ENCODE measurements at regions not wholly inside any gene's neighbourhood (a gene's known extent, or its start where the extent isn't known, plus 50 kb on each side); places are given as distances from the start of the nearest gene placed in this dataset.

DNA sequence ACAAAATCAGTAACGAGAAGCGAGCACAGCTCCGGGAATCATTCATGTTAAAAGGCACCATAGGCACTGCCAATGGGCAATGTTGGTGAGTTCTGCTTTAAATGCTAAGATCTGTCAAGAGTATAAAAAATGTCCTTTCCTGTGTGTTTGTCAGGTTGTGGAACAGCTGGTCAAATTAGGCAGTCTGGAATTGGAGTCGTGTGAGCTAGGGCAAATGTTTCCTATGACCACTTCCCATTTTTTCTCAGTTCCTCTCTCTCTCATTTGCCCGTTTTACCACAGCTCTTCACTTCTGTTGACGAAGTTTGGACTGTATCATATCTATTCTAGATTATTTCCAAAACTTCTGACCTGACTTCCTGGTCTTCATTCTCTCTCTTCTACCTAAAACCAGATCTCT is 60.8 kb upstream of the GOLIM4 start:
- no peak for ATAC-seq
- H3K9me3 Mint-ChIP-seq: peaks cover 26% of the 10 kb centered on the region

More for the DNA sequence above, 60.8 kb upstream of the GOLIM4 start:
- no peak overlapping the region for H3K27ac Mint-ChIP-seq
- DNase-seq (ENCODE audit: low spot score): no peak
- TF ChIP-seq EZH2phosphoT487 (IDR thresholded peaks at IDR 0.05; ENCODE audit: unreplicated experiment) (no peak), EZH2 (IDR thresholded peaks at IDR 0.05; ENCODE audit: low read depth, unreplicated experiment) (no peak), STAT1 (IDR thresholded peaks at IDR 0.05; ENCODE audit: unreplicated experiment) (no peak), JUNB (IDR thresholded peaks at IDR 0.05; ENCODE audit: unreplicated experiment) (no peak), NANOG (IDR thresholded peaks at IDR 0.05; ENCODE audit: borderline replicate concordance) (no peak), ZNF114 (CRISPR knock-in tag; IDR thresholded peaks at IDR 0.05) (no peak), ZNF331 (CRISPR knock-in tag; IDR thresholded peaks at IDR 0.05; ENCODE audit: low read depth) (no peak), CREB1 (CRISPR knock-in tag; IDR thresholded peaks at IDR 0.05; ENCODE audit: low read depth) (no peak), POLR2AphosphoS5 (IDR thresholded peaks at IDR 0.05; ENCODE audit: low read depth) (no peak)
- TF ChIP-seq, protein P1, sequence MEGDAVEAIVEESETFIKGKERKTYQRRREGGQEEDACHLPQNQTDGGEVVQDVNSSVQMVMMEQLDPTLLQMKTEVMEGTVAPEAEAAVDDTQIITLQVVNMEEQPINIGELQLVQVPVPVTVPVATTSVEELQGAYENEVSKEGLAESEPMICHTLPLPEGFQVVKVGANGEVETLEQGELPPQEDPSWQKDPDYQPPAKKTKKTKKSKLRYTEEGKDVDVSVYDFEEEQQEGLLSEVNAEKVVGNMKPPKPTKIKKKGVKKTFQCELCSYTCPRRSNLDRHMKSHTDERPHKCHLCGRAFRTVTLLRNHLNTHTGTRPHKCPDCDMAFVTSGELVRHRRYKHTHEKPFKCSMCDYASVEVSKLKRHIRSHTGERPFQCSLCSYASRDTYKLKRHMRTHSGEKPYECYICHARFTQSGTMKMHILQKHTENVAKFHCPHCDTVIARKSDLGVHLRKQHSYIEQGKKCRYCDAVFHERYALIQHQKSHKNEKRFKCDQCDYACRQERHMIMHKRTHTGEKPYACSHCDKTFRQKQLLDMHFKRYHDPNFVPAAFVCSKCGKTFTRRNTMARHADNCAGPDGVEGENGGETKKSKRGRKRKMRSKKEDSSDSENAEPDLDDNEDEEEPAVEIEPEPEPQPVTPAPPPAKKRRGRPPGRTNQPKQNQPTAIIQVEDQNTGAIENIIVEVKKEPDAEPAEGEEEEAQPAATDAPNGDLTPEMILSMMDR (conservative IDR thresholded peaks at IDR 0.05; ENCODE audit: low read depth in 2 of 2): no peak
- TF ChIP-seq, protein P2, sequence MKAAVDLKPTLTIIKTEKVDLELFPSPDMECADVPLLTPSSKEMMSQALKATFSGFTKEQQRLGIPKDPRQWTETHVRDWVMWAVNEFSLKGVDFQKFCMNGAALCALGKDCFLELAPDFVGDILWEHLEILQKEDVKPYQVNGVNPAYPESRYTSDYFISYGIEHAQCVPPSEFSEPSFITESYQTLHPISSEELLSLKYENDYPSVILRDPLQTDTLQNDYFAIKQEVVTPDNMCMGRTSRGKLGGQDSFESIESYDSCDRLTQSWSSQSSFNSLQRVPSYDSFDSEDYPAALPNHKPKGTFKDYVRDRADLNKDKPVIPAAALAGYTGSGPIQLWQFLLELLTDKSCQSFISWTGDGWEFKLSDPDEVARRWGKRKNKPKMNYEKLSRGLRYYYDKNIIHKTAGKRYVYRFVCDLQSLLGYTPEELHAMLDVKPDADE (IDR thresholded peaks at IDR 0.05): no peak
- TF ChIP-seq, protein P3, sequence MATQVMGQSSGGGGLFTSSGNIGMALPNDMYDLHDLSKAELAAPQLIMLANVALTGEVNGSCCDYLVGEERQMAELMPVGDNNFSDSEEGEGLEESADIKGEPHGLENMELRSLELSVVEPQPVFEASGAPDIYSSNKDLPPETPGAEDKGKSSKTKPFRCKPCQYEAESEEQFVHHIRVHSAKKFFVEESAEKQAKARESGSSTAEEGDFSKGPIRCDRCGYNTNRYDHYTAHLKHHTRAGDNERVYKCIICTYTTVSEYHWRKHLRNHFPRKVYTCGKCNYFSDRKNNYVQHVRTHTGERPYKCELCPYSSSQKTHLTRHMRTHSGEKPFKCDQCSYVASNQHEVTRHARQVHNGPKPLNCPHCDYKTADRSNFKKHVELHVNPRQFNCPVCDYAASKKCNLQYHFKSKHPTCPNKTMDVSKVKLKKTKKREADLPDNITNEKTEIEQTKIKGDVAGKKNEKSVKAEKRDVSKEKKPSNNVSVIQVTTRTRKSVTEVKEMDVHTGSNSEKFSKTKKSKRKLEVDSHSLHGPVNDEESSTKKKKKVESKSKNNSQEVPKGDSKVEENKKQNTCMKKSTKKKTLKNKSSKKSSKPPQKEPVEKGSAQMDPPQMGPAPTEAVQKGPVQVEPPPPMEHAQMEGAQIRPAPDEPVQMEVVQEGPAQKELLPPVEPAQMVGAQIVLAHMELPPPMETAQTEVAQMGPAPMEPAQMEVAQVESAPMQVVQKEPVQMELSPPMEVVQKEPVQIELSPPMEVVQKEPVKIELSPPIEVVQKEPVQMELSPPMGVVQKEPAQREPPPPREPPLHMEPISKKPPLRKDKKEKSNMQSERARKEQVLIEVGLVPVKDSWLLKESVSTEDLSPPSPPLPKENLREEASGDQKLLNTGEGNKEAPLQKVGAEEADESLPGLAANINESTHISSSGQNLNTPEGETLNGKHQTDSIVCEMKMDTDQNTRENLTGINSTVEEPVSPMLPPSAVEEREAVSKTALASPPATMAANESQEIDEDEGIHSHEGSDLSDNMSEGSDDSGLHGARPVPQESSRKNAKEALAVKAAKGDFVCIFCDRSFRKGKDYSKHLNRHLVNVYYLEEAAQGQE (IDR thresholded peaks at IDR 0.05; ENCODE audit: unreplicated experiment): no peak
- TF ChIP-seq, protein P4, sequence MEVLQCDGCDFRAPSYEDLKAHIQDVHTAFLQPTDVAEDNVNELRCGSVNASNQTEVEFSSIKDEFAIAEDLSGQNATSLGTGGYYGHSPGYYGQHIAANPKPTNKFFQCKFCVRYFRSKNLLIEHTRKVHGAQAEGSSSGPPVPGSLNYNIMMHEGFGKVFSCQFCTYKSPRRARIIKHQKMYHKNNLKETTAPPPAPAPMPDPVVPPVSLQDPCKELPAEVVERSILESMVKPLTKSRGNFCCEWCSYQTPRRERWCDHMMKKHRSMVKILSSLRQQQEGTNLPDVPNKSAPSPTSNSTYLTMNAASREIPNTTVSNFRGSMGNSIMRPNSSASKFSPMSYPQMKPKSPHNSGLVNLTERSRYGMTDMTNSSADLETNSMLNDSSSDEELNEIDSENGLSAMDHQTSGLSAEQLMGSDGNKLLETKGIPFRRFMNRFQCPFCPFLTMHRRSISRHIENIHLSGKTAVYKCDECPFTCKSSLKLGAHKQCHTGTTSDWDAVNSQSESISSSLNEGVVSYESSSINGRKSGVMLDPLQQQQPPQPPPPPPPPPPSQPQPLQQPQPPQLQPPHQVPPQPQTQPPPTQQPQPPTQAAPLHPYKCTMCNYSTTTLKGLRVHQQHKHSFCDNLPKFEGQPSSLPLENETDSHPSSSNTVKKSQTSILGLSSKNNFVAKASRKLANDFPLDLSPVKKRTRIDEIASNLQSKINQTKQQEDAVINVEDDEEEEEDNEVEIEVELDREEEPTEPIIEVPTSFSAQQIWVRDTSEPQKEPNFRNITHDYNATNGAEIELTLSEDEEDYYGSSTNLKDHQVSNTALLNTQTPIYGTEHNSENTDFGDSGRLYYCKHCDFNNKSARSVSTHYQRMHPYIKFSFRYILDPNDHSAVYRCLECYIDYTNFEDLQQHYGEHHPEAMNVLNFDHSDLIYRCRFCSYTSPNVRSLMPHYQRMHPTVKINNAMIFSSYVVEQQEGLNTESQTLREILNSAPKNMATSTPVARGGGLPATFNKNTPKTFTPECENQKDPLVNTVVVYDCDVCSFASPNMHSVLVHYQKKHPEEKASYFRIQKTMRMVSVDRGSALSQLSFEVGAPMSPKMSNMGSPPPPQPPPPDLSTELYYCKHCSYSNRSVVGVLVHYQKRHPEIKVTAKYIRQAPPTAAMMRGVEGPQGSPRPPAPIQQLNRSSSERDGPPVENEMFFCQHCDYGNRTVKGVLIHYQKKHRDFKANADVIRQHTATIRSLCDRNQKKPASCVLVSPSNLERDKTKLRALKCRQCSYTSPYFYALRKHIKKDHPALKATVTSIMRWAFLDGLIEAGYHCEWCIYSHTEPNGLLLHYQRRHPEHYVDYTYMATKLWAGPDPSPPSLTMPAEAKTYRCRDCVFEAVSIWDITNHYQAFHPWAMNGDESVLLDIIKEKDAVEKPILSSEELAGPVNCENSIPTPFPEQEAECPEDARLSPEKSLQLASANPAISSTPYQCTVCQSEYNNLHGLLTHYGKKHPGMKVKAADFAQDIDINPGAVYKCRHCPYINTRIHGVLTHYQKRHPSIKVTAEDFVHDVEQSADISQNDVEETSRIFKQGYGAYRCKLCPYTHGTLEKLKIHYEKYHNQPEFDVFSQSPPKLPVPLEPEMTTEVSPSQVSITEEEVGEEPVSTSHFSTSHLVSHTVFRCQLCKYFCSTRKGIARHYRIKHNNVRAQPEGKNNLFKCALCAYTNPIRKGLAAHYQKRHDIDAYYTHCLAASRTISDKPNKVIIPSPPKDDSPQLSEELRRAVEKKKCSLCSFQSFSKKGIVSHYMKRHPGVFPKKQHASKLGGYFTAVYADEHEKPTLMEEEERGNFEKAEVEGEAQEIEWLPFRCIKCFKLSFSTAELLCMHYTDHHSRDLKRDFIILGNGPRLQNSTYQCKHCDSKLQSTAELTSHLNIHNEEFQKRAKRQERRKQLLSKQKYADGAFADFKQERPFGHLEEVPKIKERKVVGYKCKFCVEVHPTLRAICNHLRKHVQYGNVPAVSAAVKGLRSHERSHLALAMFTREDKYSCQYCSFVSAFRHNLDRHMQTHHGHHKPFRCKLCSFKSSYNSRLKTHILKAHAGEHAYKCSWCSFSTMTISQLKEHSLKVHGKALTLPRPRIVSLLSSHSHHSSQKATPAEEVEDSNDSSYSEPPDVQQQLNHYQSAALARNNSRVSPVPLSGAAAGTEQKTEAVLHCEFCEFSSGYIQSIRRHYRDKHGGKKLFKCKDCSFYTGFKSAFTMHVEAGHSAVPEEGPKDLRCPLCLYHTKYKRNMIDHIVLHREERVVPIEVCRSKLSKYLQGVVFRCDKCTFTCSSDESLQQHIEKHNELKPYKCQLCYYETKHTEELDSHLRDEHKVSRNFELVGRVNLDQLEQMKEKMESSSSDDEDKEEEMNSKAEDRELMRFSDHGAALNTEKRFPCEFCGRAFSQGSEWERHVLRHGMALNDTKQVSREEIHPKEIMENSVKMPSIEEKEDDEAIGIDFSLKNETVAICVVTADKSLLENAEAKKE (CRISPR knock-in tag; IDR thresholded peaks at IDR 0.05): no peak
- Histone ChIP-seq H4K20me1 (replicated peaks; ENCODE audit: insufficient read depth) (no peaks in the 10 kb centered on the region), H2AFZ (no peak overlapping the region), H3K27ac (ENCODE audit: low read depth) (no peak overlapping the region), H3K36me3 (ENCODE audit: insufficient read depth) (no peaks in the 10 kb centered on the region), H3K4me3 (no peak overlapping the region), H3K79me2 (replicated peaks; ENCODE audit: insufficient read depth) (no peaks in the 10 kb centered on the region), H3K27me3 (ENCODE audit: insufficient read depth) (no peaks in the 10 kb centered on the region), H3K4me1 (ENCODE audit: insufficient read depth) (no peaks in the 10 kb centered on the region), H3K9me2 (ENCODE audit: insufficient read depth) (no peaks in the 10 kb centered on the region; the same call in 1 of the 2 replicates), H3K4me2 (no peak overlapping the region), H3F3A (replicated peaks; ENCODE audit: low read depth) (no peaks in the 10 kb centered on the region)
- H3K27me3 Mint-ChIP-seq (ENCODE audit: insufficient read depth, low read depth, poor library complexity): peaks cover 3% of the 10 kb centered on the region
- peaks cover 11% of the 10 kb centered on the region for H3K4me1 Mint-ChIP-seq
- peaks cover 20% of the 10 kb centered on the region for H3K36me3 Mint-ChIP-seq (ENCODE audit: low read depth)
- no peak overlapping the region for H3K4me3 Mint-ChIP-seq

All from GM23338 (cell line).